ENCODE measurements at regions not wholly inside any gene's neighbourhood (a gene's known extent, or its start where the extent isn't known, plus 50 kb on each side); places are given as distances from the start of the nearest gene placed in this dataset.

GRCh38 chr2:120930864-120931263, 195.2 kb downstream of the GLI2 start:
- TF ChIP-seq, protein P1, sequence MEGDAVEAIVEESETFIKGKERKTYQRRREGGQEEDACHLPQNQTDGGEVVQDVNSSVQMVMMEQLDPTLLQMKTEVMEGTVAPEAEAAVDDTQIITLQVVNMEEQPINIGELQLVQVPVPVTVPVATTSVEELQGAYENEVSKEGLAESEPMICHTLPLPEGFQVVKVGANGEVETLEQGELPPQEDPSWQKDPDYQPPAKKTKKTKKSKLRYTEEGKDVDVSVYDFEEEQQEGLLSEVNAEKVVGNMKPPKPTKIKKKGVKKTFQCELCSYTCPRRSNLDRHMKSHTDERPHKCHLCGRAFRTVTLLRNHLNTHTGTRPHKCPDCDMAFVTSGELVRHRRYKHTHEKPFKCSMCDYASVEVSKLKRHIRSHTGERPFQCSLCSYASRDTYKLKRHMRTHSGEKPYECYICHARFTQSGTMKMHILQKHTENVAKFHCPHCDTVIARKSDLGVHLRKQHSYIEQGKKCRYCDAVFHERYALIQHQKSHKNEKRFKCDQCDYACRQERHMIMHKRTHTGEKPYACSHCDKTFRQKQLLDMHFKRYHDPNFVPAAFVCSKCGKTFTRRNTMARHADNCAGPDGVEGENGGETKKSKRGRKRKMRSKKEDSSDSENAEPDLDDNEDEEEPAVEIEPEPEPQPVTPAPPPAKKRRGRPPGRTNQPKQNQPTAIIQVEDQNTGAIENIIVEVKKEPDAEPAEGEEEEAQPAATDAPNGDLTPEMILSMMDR (IDR thresholded peaks at IDR 0.05), result no peak
- TF ChIP-seq POLR2A (IDR thresholded peaks at IDR 0.05), result no peak
